ENCODE measurements at regions not wholly inside any gene's neighbourhood (a gene's known extent, or its start where the extent isn't known, plus 50 kb on each side); places are given as distances from the start of the nearest gene placed in this dataset.

- Mint-ChIP-seq H3K27ac (ENCODE audit: unreplicated experiment) (no peak overlapping the region), H3K4me1 (ENCODE audit: low read depth, unreplicated experiment) (peaks cover 6% of the 10 kb centered on the region), H3K9me3 (ENCODE audit: low read depth, unreplicated experiment) (no peaks in the 10 kb centered on the region), H3K27me3 (ENCODE audit: unreplicated experiment) (no peaks in the 10 kb centered on the region), H3K36me3 (ENCODE audit: insufficient read depth, unreplicated experiment) (no peaks in the 10 kb centered on the region), H3K4me3 (ENCODE audit: low read depth, unreplicated experiment) (no peak overlapping the region)
- intact Hi-C loops (cut with micrococcal nuclease; ENCODE audit: unreplicated experiment) = no loop called here
- TF ChIP-seq, protein P1, sequence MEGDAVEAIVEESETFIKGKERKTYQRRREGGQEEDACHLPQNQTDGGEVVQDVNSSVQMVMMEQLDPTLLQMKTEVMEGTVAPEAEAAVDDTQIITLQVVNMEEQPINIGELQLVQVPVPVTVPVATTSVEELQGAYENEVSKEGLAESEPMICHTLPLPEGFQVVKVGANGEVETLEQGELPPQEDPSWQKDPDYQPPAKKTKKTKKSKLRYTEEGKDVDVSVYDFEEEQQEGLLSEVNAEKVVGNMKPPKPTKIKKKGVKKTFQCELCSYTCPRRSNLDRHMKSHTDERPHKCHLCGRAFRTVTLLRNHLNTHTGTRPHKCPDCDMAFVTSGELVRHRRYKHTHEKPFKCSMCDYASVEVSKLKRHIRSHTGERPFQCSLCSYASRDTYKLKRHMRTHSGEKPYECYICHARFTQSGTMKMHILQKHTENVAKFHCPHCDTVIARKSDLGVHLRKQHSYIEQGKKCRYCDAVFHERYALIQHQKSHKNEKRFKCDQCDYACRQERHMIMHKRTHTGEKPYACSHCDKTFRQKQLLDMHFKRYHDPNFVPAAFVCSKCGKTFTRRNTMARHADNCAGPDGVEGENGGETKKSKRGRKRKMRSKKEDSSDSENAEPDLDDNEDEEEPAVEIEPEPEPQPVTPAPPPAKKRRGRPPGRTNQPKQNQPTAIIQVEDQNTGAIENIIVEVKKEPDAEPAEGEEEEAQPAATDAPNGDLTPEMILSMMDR (IDR thresholded peaks at IDR 0.05; ENCODE audit: unreplicated experiment) = no peak
- CTCF ChIA-PET = no interaction called here
- no TSS peak for BruUV-seq (replicated peaks)
- no peak for DNase-seq
Measured at GRCh38 chr2:58708565-58708964, 467.4 kb upstream of the FANCL start.

- TF ChIP-seq, protein P1 (IDR thresholded peaks at IDR 0.05; ENCODE audit: unreplicated experiment) = no peak
- no TSS peak for BruUV-seq (replicated peaks)
- Mint-ChIP-seq H3K9me3 (ENCODE audit: low read depth, unreplicated experiment) (no peaks in the 10 kb centered on the region), H3K36me3 (ENCODE audit: insufficient read depth, unreplicated experiment) (no peaks in the 10 kb centered on the region), H3K27ac (ENCODE audit: unreplicated experiment) (peak overlapping the region; percentile 48), H3K4me3 (ENCODE audit: low read depth, unreplicated experiment) (no peak overlapping the region), H3K27me3 (ENCODE audit: unreplicated experiment) (no peaks in the 10 kb centered on the region), H3K4me1 (ENCODE audit: low read depth, unreplicated experiment) (peaks cover 18% of the 10 kb centered on the region)
- intact Hi-C loops (cut with micrococcal nuclease; ENCODE audit: unreplicated experiment) = loop anchor here (1.0 kb wide), 1 partner anchor 131 kb away; no protein-coding TSS in a partner anchor
- DNase-seq = peak; percentile 50
- CTCF ChIA-PET = interaction anchor here (0.6 to 1.4 kb wide), 4 partner anchors 25 to 108 kb away, joined by 3 to 4 read pairs (median 4); no protein-coding TSS in a partner anchor
Measured at GRCh38 chr2:58702302-58702885, 461.3 kb upstream of the FANCL start.

DNA sequence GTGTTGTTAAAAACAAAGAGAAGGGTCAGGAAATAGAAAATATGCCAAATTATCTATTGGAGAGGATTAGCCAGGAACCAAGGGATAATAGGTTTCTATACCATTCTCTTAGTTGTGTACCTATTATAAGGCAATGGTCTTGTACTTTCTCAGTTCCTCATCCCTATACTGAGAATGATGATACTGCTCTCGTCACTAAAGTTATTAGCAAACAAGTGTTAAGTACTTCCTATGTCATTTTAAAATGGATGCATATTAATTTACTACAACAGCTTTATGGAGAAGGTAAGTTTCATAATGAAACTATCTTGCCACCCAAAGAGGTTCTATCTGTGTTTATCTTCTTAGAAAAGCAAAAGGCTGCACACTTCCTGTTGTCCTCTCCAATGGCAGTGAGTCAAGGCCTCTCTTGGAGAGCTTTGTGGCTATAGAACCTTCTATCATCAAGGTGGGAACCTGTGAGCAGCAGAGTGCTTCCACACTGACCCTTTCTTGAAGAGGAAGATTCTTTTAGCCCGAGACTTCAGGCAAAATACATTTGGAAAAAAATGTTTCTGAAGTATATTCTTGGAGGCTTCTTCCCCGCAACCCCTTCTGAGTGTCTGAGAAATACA, 460.7 kb upstream of the FANCL start:
- CTCF ChIA-PET = interaction anchor here (0.8 to 1.4 kb wide), 3 partner anchors 33 to 107 kb away, joined by 3 to 4 read pairs (median 4); no protein-coding TSS in a partner anchor
- BruUV-seq (replicated peaks) = no TSS peak
- intact Hi-C loops (cut with micrococcal nuclease; ENCODE audit: unreplicated experiment) = loop anchor here (1.0 kb wide), 1 partner anchor 130 kb away; no protein-coding TSS in a partner anchor
- no peak overlapping the region for H3K4me3 Mint-ChIP-seq (ENCODE audit: low read depth, unreplicated experiment)
- H3K27me3 Mint-ChIP-seq (ENCODE audit: unreplicated experiment) = no peaks in the 10 kb centered on the region
- no peaks in the 10 kb centered on the region for H3K36me3 Mint-ChIP-seq (ENCODE audit: insufficient read depth, unreplicated experiment)
- no peaks in the 10 kb centered on the region for H3K9me3 Mint-ChIP-seq (ENCODE audit: low read depth, unreplicated experiment)
- H3K27ac Mint-ChIP-seq (ENCODE audit: unreplicated experiment) = peak overlapping the region; percentile 48
- TF ChIP-seq, protein P1 (IDR thresholded peaks at IDR 0.05; ENCODE audit: unreplicated experiment) = no peak
- no peak for DNase-seq
- H3K4me1 Mint-ChIP-seq (ENCODE audit: low read depth, unreplicated experiment) = peaks cover 18% of the 10 kb centered on the region

DNA sequence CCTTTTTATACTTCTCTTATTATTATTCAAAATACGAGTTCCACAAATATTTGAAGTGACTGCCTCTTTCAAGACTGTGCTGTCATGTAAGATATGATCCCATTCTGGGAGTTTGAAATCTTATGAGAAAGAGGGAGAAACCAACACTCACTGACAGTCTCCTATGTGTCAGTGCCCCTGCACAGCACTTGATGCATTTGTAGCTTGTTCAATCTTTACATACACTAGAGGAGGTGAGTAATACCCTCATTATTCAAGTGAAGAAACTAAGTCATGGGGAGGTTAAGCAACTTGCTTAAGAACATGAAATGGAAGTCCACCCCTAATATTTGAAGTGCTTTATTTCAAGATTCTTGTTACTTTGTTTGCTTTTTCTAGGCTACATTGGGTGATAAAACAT, 459.5 kb upstream of the FANCL start:
- H3K4me1 Mint-ChIP-seq (ENCODE audit: low read depth, unreplicated experiment) = peaks cover 18% of the 10 kb centered on the region
- CTCF ChIA-PET = no interaction called here
- TF ChIP-seq, protein P1 (IDR thresholded peaks at IDR 0.05; ENCODE audit: unreplicated experiment) = no peak
- DNase-seq = no peak
- H3K9me3 Mint-ChIP-seq (ENCODE audit: low read depth, unreplicated experiment) = no peaks in the 10 kb centered on the region
- H3K36me3 Mint-ChIP-seq (ENCODE audit: insufficient read depth, unreplicated experiment) = no peaks in the 10 kb centered on the region
- BruUV-seq (replicated peaks) = no TSS peak
- intact Hi-C loops (cut with micrococcal nuclease; ENCODE audit: unreplicated experiment) = no loop called here
- no peaks in the 10 kb centered on the region for H3K27me3 Mint-ChIP-seq (ENCODE audit: unreplicated experiment)
- H3K4me3 Mint-ChIP-seq (ENCODE audit: low read depth, unreplicated experiment) = no peak overlapping the region
- H3K27ac Mint-ChIP-seq (ENCODE audit: unreplicated experiment) = no peak overlapping the region

Data from Calu3 (cell line).